ENCODE measurements at regions not wholly inside any gene's neighbourhood (a gene's known extent, or its start where the extent isn't known, plus 50 kb on each side); places are given as distances from the start of the nearest gene placed in this dataset.

- no peak for TF ChIP-seq CTCF (IDR thresholded peaks at IDR 0.05; ENCODE audit: low read depth, low read length, missing input control)
- no peak for TF ChIP-seq EGR1 (IDR thresholded peaks at IDR 0.05; ENCODE audit: low read depth in 2 of 2)
- TF ChIP-seq SP1 (IDR thresholded peaks at IDR 0.05): no peak
- TF ChIP-seq YY1 (IDR thresholded peaks at IDR 0.05): no peak
- TF ChIP-seq ATF3 (IDR thresholded peaks at IDR 0.05): no peak
- TF ChIP-seq FOXA2 (IDR thresholded peaks at IDR 0.05): no peak
- TF ChIP-seq GABPA (IDR thresholded peaks at IDR 0.05 in 1 of 2, conservative IDR thresholded peaks at IDR 0.05 in 1 of 2): no peak
These were observed 453.1 kb downstream of the ADCYAP1 start for GRCh38 chr18:1357724-1358123.
